Smooth muscle cell (in vitro differentiated cells): ENCODE measurements at regions not wholly inside any gene's neighbourhood (a gene's known extent, or its start where the extent isn't known, plus 50 kb on each side); places are given as distances from the start of the nearest gene placed in this dataset.

Experiments used
- DNase-seq: peaks from one replicate; lab custom pipeline; 2025; ENCODE audit not compliant: unreplicated experiment; lab: John Stamatoyannopoulos, UW
- H2AFZ ChIP-seq: fragments of 200-600 bp; sonication (generic); 2 replicates; pipeline ENCODE4 v1.6.0; 2016; ENCODE audit warnings: antibody characterized with exemption, low read depth, mild to moderate bottlenecking
- H3F3A ChIP-seq: fragments of 200-600 bp; sonication (generic); 2 replicates; pipeline ENCODE4 v1.6.0; 2017; ENCODE audit warnings: antibody characterized with exemption, low read depth
- H3K27ac ChIP-seq: fragments of 200-600 bp; sonication (generic); 2 replicates; pipeline ENCODE4 v1.5.1; 2016; ENCODE audit warnings: low read depth, mild to moderate bottlenecking
- H3K27me3 ChIP-seq: fragments of 200-600 bp; sonication (generic); 2 replicates; pipeline ENCODE4 v1.6.1; 2016; ENCODE audit warnings: low read depth, mild to moderate bottlenecking
- H3K36me3 ChIP-seq: fragments of 200-600 bp; sonication (generic); 2 replicates; pipeline ENCODE4 v1.5.1; 2016; ENCODE audit warnings: low read depth
- H3K4me1 ChIP-seq: fragments of 200-600 bp; sonication (generic); 2 replicates; pipeline ENCODE4 v1.5.1; 2016; ENCODE audit warnings: low read depth
- H3K4me2 ChIP-seq: fragments of 200-600 bp; sonication (generic); 2 replicates; pipeline ENCODE4 v1.6.0; 2016; ENCODE audit warnings: mild to moderate bottlenecking
- H3K4me3 ChIP-seq: fragments of 200-600 bp; sonication (generic); 2 replicates; pipeline ENCODE4 v1.5.1; 2016; ENCODE audit warnings: mild to moderate bottlenecking
- H3K79me2 ChIP-seq: fragments of 200-600 bp; sonication (generic); 2 replicates; pipeline ENCODE4 v1.6.0; 2016; ENCODE audit warnings: low read depth, mild to moderate bottlenecking
- H3K9ac ChIP-seq: fragments of 200-600 bp; sonication (generic); 2 replicates; pipeline ENCODE4 v1.6.0; 2016; ENCODE audit warnings: low read depth
- H3K9me3 ChIP-seq: fragments of 200-600 bp; sonication (generic); replicated peaks from 2 replicates; pipeline ENCODE4 v1.5.1; 2016; ENCODE audit warnings: low read depth
- H4K20me1 ChIP-seq: fragments of 200-600 bp; sonication (generic); 2 replicates; pipeline ENCODE4 v1.6.0; 2016; ENCODE audit warnings: low read depth
- CTCF ChIP-seq: fragments of 200-600 bp; sonication (generic); IDR thresholded peaks from 2 replicates; pipeline ENCODE4 v1.5.1; 2017; ENCODE audit warnings: borderline replicate concordance, mild to moderate bottlenecking, antibody characterized with exemption; ENCODE audit not compliant: insufficient read depth, poor library complexity, severe bottlenecking
- WGBS: methylation state at CpG from one replicate; pipeline ENCODE4 v1.1.7; 2016; ENCODE audit warnings: low lambda C conversion rate; 5-methylcytosine and 5-hydroxymethylcytosine counted together

GRCh38 chr18:75830828-75831227 lies 403.3 kb upstream of the SMIM21 start:
- peaks cover 7% of the 10 kb centered on the region for H3F3A ChIP-seq
- H3K27me3 ChIP-seq = no peaks in the 10 kb centered on the region
- WGBS = 78% methylated on average over 2 of the region's 2 CpGs
- H2AFZ ChIP-seq = peak overlapping the region; percentile 5
- H4K20me1 ChIP-seq = no peaks in the 10 kb centered on the region
- DNase-seq = no peak
- TF ChIP-seq CTCF = no peak
- H3K4me3 ChIP-seq = no peak overlapping the region
- H3K4me1 ChIP-seq = peaks cover 15% of the 10 kb centered on the region
- H3K9ac ChIP-seq = no peak overlapping the region
- no peak overlapping the region for H3K27ac ChIP-seq
- H3K4me2 ChIP-seq = no peak overlapping the region
- H3K79me2 ChIP-seq = no peaks in the 10 kb centered on the region
- no peaks in the 10 kb centered on the region for H3K36me3 ChIP-seq
- no peaks in the 10 kb centered on the region for H3K9me3 ChIP-seq

GRCh38 chr18:75829091-75829490 lies 401.6 kb upstream of the SMIM21 start:
- no peak for DNase-seq
- no peak overlapping the region for H3K4me2 ChIP-seq
- 88% methylated on average over 4 of the region's 4 CpGs for WGBS
- no peaks in the 10 kb centered on the region for H4K20me1 ChIP-seq
- no peaks in the 10 kb centered on the region for H3K36me3 ChIP-seq
- H3K27me3 ChIP-seq = no peaks in the 10 kb centered on the region
- no peaks in the 10 kb centered on the region for H3K9me3 ChIP-seq
- peaks cover 15% of the 10 kb centered on the region for H3K4me1 ChIP-seq
- H3K27ac ChIP-seq = no peak overlapping the region
- no peak for TF ChIP-seq CTCF
- no peak overlapping the region for H3K4me3 ChIP-seq
- peak overlapping the region; percentile 43 for H2AFZ ChIP-seq
- H3K79me2 ChIP-seq = no peaks in the 10 kb centered on the region
- peaks cover 7% of the 10 kb centered on the region for H3F3A ChIP-seq
- H3K9ac ChIP-seq = no peak overlapping the region

- no peak for TF ChIP-seq CTCF
- WGBS = 32% methylated on average over 4 of the region's 4 CpGs
- H3K27me3 ChIP-seq = no peaks in the 10 kb centered on the region
- peak overlapping the region; percentile 44 for H3K27ac ChIP-seq
- no peak overlapping the region for H3K4me3 ChIP-seq
- peak overlapping the region; percentile 47 for H3K4me2 ChIP-seq
- H3F3A ChIP-seq = peaks cover 7% of the 10 kb centered on the region
- no peaks in the 10 kb centered on the region for H4K20me1 ChIP-seq
- H3K4me1 ChIP-seq = peaks cover 15% of the 10 kb centered on the region
- no peaks in the 10 kb centered on the region for H3K79me2 ChIP-seq
- DNase-seq = no peak
- peak overlapping the region; percentile 43 for H2AFZ ChIP-seq
- H3K9ac ChIP-seq = no peak overlapping the region
- H3K9me3 ChIP-seq = no peaks in the 10 kb centered on the region
- H3K36me3 ChIP-seq = no peaks in the 10 kb centered on the region
Observed at GRCh38 chr18:75828379-75828778, 400.9 kb upstream of the SMIM21 start.

GRCh38 chr18:75827751-75828287 lies 400.3 kb upstream of the SMIM21 start:
- Histone ChIP-seq H3K4me2 (peak overlapping the region; percentile 47), H3K4me1 (peaks cover 15% of the 10 kb centered on the region), H3F3A (peaks cover 7% of the 10 kb centered on the region), H3K9ac (no peak overlapping the region), H3K9me3 (no peaks in the 10 kb centered on the region), H2AFZ (peak overlapping the region; percentile 43), H3K36me3 (no peaks in the 10 kb centered on the region), H3K27me3 (no peaks in the 10 kb centered on the region), H3K27ac (peak overlapping the region; percentile 44), H3K79me2 (no peaks in the 10 kb centered on the region), H4K20me1 (no peaks in the 10 kb centered on the region), H3K4me3 (no peak overlapping the region)
- WGBS = 11% methylated on average over 7 of the region's 7 CpGs
- DNase-seq = no peak
- TF ChIP-seq CTCF = no peak
